ENCODE measurements at regions not wholly inside any gene's neighbourhood (a gene's known extent, or its start where the extent isn't known, plus 50 kb on each side); places are given as distances from the start of the nearest gene placed in this dataset.

- no peak for DNase-seq
These were observed 176.9 kb upstream of the GGTLC1 start for GRCh38 chr20:24165301-24166122.

GRCh38 chr20:24164360-24164759 lies 175.8 kb upstream of the GGTLC1 start:
- no peak for DNase-seq

DNA sequence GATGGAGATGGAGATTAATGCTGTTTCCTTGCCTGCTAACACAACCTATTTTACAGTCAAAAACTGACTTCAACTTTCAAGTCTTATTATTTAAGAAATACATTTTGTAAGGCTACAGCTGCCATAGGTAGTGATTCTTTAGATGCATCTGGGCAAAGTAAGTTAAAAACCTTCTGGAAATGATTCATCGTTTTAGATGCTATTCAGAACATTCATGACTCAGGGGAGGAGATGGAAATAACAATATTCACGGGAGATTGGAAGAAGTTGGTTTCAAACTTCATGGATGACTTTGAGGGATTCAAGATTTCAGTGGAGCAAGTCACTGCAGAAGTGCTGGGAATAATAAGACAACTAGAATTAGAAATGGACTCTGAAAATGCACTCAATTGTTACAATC lies 174.9 kb upstream of the GGTLC1 start:
- DNase-seq = no peak

- DNase-seq = no peak
These were observed 172.1 kb upstream of the GGTLC1 start for GRCh38 chr20:24160563-24161281.

DNA sequence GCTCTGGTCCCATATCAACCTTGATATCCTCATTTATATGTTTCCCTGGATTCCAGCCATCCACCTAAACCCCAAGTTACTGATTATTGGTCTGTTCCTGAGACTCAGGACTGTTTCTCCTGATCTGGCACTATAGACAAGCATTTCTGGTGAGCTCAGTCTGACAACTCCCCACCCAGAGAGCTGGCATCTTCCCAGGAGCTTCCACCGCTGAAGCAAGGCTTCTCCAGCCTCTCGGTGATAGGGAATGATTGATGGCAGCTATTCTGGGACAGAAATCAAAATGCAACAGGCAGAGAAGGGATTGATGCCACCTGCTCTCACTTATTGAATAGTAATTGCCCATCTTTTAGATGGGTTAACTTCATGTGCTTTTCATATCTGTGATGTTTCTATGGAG lies 169.7 kb upstream of the GGTLC1 start:
- no peak for DNase-seq

GRCh38 chr20:24157213-24157612 lies 168.6 kb upstream of the GGTLC1 start:
- DNase-seq = no peak

- no peak for DNase-seq
These were observed 164.8 kb upstream of the GGTLC1 start for GRCh38 chr20:24153101-24154040.

DNA sequence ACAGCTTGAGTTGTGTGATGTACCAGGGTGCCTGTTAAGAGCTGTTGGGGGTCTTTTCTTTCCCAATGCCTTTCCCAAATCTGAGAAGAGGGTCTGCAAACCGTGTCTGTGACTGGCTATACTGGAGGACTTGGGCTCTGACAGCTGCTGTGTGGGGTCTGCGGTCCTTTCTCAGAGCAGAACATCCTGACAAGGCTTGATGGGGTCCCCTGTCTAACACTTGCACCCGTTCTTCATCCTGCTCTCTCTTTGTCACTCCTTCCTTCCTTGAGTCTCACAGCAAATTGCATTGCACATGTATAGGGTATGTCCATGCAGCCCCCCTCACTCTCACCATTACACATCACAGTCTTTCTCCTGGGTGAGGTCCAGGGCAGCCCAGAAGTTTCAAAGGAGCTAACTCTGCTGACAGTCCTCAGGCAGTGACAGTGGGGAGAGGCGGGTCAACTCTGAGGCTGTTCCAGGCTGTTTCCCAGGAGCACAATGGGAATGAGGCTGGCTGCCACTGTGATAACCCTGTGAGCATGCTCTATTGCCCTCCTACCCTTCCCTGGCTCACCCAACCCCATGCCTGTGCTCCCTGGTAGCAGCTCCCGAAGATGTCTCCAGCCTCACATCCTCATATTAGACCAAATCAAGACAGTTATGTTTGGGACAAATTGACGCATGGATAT lies 163.2 kb upstream of the GGTLC1 start:
- no peak for DNase-seq

DNA sequence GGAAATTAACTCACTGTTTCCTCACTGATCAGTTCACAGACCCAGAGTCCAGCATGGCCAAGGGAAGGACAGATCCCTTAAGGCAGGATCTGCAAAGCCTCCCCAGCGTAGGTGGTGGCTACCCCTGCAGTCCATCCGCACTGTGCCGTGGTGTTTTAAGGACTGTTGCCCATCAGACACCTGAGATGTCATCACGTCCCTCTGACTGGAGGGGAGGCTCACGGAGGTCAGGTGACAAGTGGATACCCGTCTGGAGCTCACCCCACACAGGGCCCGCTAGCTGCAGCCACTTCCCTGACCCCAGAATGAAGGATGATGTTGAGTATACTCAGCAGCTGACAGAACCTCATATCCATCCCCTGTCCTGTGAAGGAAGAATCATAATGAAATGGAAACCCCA lies 161.8 kb upstream of the GGTLC1 start:
- DNase-seq = no peak

- no peak for DNase-seq
These were observed 161.3 kb upstream of the GGTLC1 start for GRCh38 chr20:24149881-24150307.

DNA sequence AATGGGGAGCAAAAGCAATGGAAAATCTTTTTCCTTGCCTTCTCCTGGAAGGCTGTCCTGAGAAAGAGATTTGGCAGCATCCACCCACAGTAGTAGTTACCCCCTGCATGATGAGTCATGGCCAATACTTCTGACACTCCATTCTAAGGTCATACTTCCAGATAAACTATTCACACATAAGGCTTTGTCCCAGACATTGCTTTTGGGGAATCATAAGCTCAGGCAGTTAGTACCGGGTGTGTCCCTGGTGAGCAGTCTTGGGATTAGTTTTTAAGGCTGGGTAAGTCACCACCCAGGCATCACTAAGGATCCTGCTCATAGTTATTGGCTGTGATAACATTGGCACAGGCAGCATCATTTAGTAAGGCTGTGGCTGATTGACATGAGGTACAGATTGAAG lies 160.6 kb upstream of the GGTLC1 start:
- no peak for DNase-seq

DNA sequence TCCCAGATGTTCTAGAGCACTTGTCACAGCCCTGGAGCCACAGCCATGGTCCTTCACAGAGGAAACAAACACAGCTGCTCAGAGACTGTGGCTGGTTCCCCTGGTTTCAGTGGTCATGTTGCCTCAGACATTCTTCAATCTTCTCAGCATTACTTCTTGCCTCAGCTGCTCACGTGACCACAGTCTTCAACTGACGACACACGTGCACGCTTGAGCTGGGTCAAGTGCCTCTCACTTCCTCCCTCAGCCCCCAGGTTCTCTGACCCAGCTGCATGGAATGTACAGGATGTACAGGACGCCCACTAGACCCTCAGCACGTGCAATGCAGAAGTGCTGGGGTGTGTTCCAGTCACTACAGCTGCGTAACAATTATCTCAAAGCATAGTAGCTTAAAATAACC lies 159.8 kb upstream of the GGTLC1 start:
- no peak for DNase-seq

- DNase-seq = no peak
These were observed 159.4 kb upstream of the GGTLC1 start for GRCh38 chr20:24147961-24148360.

DNA sequence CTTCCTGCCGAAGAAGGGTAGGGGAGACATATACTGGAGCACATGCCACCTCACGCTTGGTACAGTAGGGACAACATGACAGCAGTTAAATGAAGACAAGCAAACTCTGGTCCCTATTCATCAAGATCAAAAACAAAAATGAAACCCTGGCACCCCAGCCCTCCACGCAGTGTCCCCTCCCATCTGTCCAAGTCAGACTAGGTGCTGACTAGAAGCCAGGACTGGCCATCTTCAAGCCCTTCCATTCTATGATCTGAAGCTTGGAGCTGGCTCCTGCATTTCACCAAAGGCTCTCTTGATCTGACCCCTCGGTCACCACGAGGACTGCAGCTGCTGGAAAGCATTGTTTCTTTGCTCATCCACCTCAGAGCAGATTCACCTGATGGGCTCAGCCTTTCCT lies 158.9 kb upstream of the GGTLC1 start:
- no peak for DNase-seq

DNA sequence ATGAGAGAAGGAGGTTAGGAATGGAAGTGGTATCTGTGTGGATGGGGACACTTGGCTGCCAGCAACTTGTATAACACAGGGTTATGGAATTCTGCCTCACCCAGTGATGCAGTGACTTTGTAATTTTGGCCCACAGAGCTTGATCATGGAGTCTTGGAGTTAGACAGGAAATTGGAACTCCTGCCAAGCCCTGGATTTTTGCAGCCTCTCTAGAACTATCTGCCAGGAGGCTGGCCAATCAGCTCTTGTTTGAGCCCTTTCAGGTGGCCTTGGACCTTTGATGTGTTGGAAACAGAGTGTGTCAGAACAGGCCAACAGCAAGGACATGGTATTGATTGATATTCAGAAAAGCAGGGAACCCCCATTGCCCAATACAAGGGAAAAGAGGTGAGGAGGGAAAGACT lies 157.7 kb upstream of the GGTLC1 start:
- no peak for DNase-seq

DNA sequence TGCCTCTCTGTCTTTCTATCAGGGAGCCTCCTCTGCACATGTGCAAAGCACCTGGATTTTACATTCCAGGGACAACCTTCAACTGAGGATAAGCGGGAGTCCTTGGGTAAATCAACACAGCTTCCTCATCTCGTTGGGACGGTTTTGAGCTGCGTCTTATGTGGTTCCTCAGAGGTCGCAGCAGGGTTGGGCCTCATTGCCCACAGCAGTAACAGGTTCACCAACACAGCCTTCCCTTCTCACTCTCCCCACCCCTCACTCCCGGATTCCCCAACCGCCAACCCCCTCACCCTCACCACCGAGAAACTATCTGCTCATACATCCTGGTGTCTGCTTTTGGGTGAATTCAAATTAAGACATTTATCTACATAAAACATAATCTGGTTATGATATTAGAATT lies 155.8 kb upstream of the GGTLC1 start:
- no peak for DNase-seq

DNA sequence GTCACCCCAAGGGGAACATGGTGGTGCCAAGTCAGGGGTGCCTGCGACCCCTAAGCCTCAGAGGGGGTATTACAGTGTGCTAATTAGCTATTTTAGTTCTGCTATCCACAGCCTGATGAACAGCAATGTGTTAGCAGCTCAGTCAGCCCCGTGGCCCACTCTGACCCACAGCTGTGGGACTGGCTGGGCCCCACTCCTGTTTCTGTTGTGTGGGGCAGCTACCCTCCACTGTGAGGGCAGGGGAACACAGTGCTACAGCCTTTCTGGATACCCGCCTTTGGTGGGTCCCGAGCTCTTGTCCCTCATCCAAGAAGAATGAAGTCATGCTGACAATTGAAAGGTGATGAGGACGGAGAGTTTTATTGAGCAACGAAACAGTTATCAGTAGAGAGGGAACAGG lies 152.5 kb upstream of the GGTLC1 start:
- DNase-seq = no peak

DNA sequence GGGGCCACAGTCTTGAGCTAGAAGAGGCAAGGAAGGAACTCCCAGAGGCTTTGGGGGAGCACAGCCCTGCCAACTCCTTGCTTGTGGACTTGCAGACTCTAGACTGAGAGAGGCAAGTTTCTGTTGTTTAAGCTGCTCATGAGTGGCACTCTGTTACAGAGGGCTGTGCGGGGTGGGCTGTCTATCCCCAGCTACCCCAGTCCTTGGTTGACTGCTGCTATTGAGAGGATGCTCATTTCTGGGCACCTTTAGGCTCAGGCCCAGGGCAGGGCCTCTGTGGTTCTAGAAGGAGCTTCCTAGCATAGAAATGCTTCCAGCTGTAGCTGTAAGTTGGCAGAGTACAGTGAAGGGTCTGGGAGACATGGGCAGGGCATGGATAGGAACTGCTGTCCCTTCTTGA lies 151.3 kb upstream of the GGTLC1 start:
- no peak for DNase-seq

- DNase-seq = no peak
These were observed 150.4 kb upstream of the GGTLC1 start for GRCh38 chr20:24138951-24139350.

DNA sequence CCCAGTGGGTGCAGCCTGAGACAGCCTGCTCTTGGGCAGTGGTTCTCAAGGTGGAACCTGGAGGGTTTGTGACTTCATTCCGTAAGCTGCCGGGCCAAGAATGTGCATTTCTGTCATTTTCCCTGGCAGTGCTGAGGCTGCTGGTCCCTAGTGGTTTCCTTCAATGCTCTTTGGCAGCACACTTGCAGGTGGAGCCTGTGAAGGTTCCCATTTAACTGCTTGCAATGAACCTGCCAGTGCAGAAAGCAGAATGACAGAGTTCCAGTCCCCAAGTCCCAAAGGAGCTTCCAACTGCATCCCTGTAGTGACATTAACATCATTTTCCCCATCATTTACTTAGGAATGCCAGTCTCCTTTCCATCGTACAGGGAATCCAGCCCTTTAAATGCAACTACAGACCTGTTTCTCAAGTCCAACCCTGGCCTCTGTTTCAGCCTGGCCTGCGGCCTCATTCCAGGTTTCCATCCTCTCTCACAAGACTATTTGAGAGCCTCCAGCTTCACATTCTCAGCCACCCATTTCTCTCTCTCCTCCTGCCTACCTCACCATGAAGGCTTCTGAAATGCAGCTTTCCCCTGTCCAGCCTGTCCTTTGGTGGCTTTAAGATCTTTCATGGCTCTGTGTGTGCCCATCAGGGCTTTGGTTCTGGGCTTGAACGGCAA lies 149.7 kb upstream of the GGTLC1 start:
- DNase-seq = no peak

DNA sequence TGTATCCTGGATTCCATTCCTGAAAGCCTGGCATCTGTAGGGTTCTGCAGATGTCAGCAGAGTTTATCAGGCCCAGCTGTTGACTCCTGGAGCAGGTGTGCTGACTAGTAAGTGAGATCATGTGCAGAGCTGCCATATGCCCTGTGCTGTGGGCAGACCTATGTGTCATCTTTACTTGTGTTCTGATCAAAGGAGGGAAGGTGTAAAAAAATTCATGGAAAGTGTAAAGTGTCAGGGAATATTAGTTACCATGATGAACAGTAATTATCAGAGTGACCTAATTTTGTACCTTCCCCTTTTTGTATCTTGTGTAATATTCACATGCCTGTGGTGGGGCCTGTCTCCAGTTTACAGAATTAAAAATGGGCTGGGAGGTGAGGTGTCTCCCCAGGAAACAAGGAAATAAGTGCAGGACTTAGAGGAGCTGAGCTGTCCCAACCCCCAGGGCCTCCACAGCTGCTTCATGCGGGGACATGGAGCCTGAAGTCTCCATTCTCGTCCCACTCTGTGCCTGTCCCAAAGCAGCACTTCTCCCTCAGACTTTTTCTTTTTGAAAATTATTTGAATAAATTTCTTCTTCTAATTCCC lies 148.2 kb upstream of the GGTLC1 start:
- no peak for DNase-seq

DNA sequence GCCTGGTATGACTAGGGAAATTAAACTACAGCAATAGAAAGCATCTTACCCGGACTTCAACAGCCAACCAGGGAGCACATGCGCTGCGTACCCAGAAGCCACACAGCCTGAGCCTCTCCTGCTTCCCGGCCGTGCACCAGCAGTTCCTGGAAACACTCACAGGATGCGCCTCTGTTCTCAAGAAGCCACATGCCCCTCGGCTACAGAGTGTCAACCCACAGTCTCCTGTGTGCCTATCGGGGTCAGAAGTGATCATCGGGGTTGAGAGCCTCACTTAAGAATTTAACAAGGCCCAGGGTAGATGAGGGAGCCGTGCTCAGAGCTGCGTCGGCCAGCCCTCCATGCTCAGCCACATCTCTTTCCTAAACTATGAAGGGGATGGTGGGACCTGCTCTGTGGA lies 147.2 kb upstream of the GGTLC1 start:
- no peak for DNase-seq
